HCT116 (cell line): ENCODE measurements at regions not wholly inside any gene's neighbourhood (a gene's known extent, or its start where the extent isn't known, plus 50 kb on each side); places are given as distances from the start of the nearest gene placed in this dataset.

Experiments
- ATAC-seq: fragments of 200-7000 bp; cut with Tn5 transposase; 2 replicates; pipeline ENCODE4 v1.9.1; 2020; ENCODE audit warnings: mild to moderate bottlenecking, moderate library complexity
- BruUV-seq: library from RNA; stranded (reverse); fragments of 400-500 nt; replicated peaks from 2 replicates; lab custom pipeline; 2021; lab: Mats Ljungman, UMichigan
- CTCF ChIA-PET: fragments of 300-600 bp; sonication (Branson Sonifier 250); formaldehyde crosslinking; loops from one replicate; lab custom pipeline; 2021; ENCODE audit warnings: antibody characterized with exemption; lab: Charles Lee
- POLR2A ChIA-PET: fragments of 300-600, 350-600 bp; sonication (Branson Sonifier 250); formaldehyde crosslinking; loops from one replicate; lab custom pipeline; 2021; ENCODE audit warnings: antibody characterized with exemption; lab: Charles Lee
- RAD21 ChIA-PET, 2 experiments: fragments of 300-600 bp; sonication (Branson Sonifier 250); formaldehyde crosslinking; loops; one replicate each; lab custom pipeline; 2023; ENCODE audit warnings: low total read pairs in 2 of 2; ENCODE audit not compliant: uncharacterized antibody in 2 of 2, unreplicated experiment in 2 of 2, low non-redundant PET in 1 of 2; lab: Charles Lee
- DNase-seq: peaks from one replicate; pipeline ENCODE4 v3.0.0-alpha.2; 2010; ENCODE audit warnings: low read depth, low spot score
- H2AFZ ChIP-seq: fragments of 200-600 bp; shearing (Covaris generic), sonication (generic); 2 replicates; pipeline ENCODE4 v1.6.1; 2017; ENCODE audit warnings: low read depth, mixed run types, mixed read lengths, antibody characterized with exemption, low read length; ENCODE audit not compliant: poor library complexity, severe bottlenecking
- H3K27ac ChIP-seq: 2 replicates; pipeline ENCODE4 v1.5.1; 2012; ENCODE audit warnings: low read depth, low read length
- H3K27me3 ChIP-seq: fragments of 200-600 bp; sonication (generic); 2 replicates; pipeline ENCODE4 v1.6.1; 2016; ENCODE audit warnings: mixed run types, low read length, mixed read lengths; ENCODE audit not compliant: insufficient read depth
- H3K36me3 ChIP-seq, 2 experiments: fragments of 200-500 bp in 1 of 2; fragments of 200-600 bp in 1 of 2; sonication (Bioruptor generic) in 1 of 2; sonication (generic) in 1 of 2; 2 replicates each; pipeline versions ENCODE4 v1.5.1 to v1.6.1; 2014 to 2016; ENCODE audit warnings: low read length in 2 of 2, inconsistent platforms in 1 of 2, mixed read lengths in 1 of 2, mixed run types in 1 of 2; ENCODE audit not compliant: insufficient read depth in 2 of 2, control insufficient read depth in 1 of 2
- H3K4me1 ChIP-seq, 2 experiments: fragments of 200-600 bp in 1 of 2; sonication (generic) in 1 of 2; 2 replicates each; pipeline versions ENCODE4 v1.5.1 to v1.6.1; 2012 to 2017; ENCODE audit warnings: low read length in 2 of 2, inconsistent platforms in 1 of 2, mild to moderate bottlenecking in 1 of 2, mixed read lengths in 1 of 2, mixed run types in 1 of 2, moderate library complexity in 1 of 2; ENCODE audit not compliant: insufficient read depth in 2 of 2, control insufficient read depth in 1 of 2
- H3K4me2 ChIP-seq: fragments of 200-600 bp; sonication (generic); 2 replicates; pipeline ENCODE4 v1.6.1; 2017; ENCODE audit warnings: mixed run types, low read length, mixed read lengths
- H3K4me3 ChIP-seq, 2 experiments: fragments of 200-600 bp in 1 of 2; sonication (generic) in 1 of 2; replicated peaks in 1 of 2; 2 replicates each; pipeline ENCODE4 v1.5.1; 2011 to 2016; ENCODE audit warnings: low read length in 2 of 2, control low read depth in 1 of 2, low read depth in 1 of 2, mild to moderate bottlenecking in 1 of 2, mixed read lengths in 1 of 2, mixed run types in 1 of 2
- H3K79me2 ChIP-seq: fragments of 200-600 bp; sonication (generic); 2 replicates; pipeline ENCODE4 v1.6.1; 2017; ENCODE audit warnings: mild to moderate bottlenecking, mixed run types, low read length, moderate library complexity, mixed read lengths; ENCODE audit not compliant: insufficient read depth
- H3K9ac ChIP-seq: fragments of 200-600 bp; sonication (generic); 2 replicates; pipeline ENCODE4 v1.6.1; 2016; ENCODE audit warnings: low read length, mixed read lengths
- H3K9me2 ChIP-seq: fragments of 200-600 bp; sonication (generic), shearing (Covaris generic); 2 replicates; pipeline ENCODE4 v1.6.1; 2017; ENCODE audit warnings: mixed run types, mild to moderate bottlenecking, moderate library complexity; ENCODE audit not compliant: insufficient read depth
- H3K9me3 ChIP-seq, 2 experiments: fragments of 200-500 bp in 1 of 2; fragments of 200-600 bp in 1 of 2; sonication (Bioruptor generic) in 1 of 2; sonication (generic) in 1 of 2; 2 replicates each; pipeline ENCODE4 v1.6.1; 2014 to 2017; ENCODE audit warnings: low read length in 2 of 2, mixed read lengths in 2 of 2, inconsistent platforms in 1 of 2, low read depth in 1 of 2, mild to moderate bottlenecking in 1 of 2, mixed run types in 1 of 2, moderate library complexity in 1 of 2; ENCODE audit not compliant: control insufficient read depth in 1 of 2, insufficient read depth in 1 of 2
- H4K20me1 ChIP-seq: fragments of 200-600 bp; sonication (generic), shearing (Covaris generic); 2 replicates; pipeline ENCODE4 v1.6.1; 2017; ENCODE audit warnings: mixed run types, mild to moderate bottlenecking, moderate library complexity; ENCODE audit not compliant: insufficient read depth
- EGR1 ChIP-seq: IDR thresholded peaks from 2 replicates; pipeline ENCODE4 v1.6.1; 2012; ENCODE audit warnings: low read depth
- SRF ChIP-seq: IDR thresholded peaks from 2 replicates; pipeline ENCODE4 v1.6.1; 2012; ENCODE audit warnings: low read depth
- intact Hi-C: fragments of 100-400 bp; cut with micrococcal nuclease; formaldehyde crosslinking; loops from 2 replicates; pipeline ENCODE4 v1.10.0; 2022

- DNase-seq (no peak), ATAC-seq (no peak)
- H3K27ac ChIP-seq = no peak overlapping the region
- ChIA-PET POLR2A (no interaction called here), CTCF (no interaction called here), RAD21 (no interaction called here)
- H3K79me2 ChIP-seq = no peaks in the 10 kb centered on the region
- H3K9me3 ChIP-seq = no peaks in the 10 kb centered on the region
- no peaks in the 10 kb centered on the region for H4K20me1 ChIP-seq
- no peak overlapping the region for H2AFZ ChIP-seq
- H3K4me1 ChIP-seq = no peaks in the 10 kb centered on the region
- no peak overlapping the region for H3K4me2 ChIP-seq
- H3K36me3 ChIP-seq = no peaks in the 10 kb centered on the region
- no peak overlapping the region for H3K9ac ChIP-seq
- TF ChIP-seq SRF (no peak), EGR1 (0 out of 2 replicates have a peak, but pooled peaks have one; percentile 14)
- H3K4me3 ChIP-seq = no peak overlapping the region
- BruUV-seq = no TSS peak
- intact Hi-C loops = no loop called here
- no peaks in the 10 kb centered on the region for H3K27me3 ChIP-seq
- H3K9me2 ChIP-seq = no peaks in the 10 kb centered on the region
Observed at GRCh38 chr12:96143827-96144565, 50.2 kb upstream of the ELK3 start.
